Activated CD8-positive, alpha-beta T cell treated with anti-CD3 and anti-CD28 coated beads, Interleukin-2, amount 10 ng/mL, durations not matched to agents 7 days and 5 days (primary cell): ENCODE measurements at regions not wholly inside any gene's neighbourhood (a gene's known extent, or its start where the extent isn't known, plus 50 kb on each side); places are given as distances from the start of the nearest gene placed in this dataset.
"Not testable (repeated sequence)": the region's sequence is repeated elsewhere in the genome, so short reads cannot be mapped to it uniquely, and the experiment has no call there.

Source experiments
- ATAC-seq: fragments of 150-1000 bp; cut with Tn5 transposase; one replicate; pipeline ENCODE4 v1.10.0; 2021; ENCODE audit warnings: moderate library complexity
- CTCF ChIA-PET: fragments of 350-600 bp; sonication (Branson Sonifier 250); formaldehyde crosslinking; loops from one replicate; lab custom pipeline; 2021; ENCODE audit warnings: antibody characterized with exemption; lab: Charles Lee
- POLR2A ChIA-PET: fragments of 350-600 bp; sonication (Branson Sonifier 250); formaldehyde crosslinking; loops from one replicate; lab custom pipeline; 2021; ENCODE audit warnings: antibody characterized with exemption; lab: Charles Lee
- DNase-seq: peaks from one replicate; pipeline ENCODE4 v3.0.0-alpha.2; 2020
- H3K27ac Mint-ChIP-seq: one replicate; pipeline ENCODE4 v1.8.0; 2021; ENCODE audit warnings: mild to moderate bottlenecking, mixed read lengths
- H3K27me3 Mint-ChIP-seq: one replicate; pipeline ENCODE4 v1.8.0; 2021; ENCODE audit warnings: low read depth, mixed read lengths
- H3K36me3 Mint-ChIP-seq: one replicate; pipeline ENCODE4 v1.8.0; 2021; ENCODE audit warnings: low read depth, mixed read lengths
- H3K4me1 Mint-ChIP-seq: one replicate; pipeline ENCODE4 v1.8.0; 2021; ENCODE audit warnings: low read depth, mixed read lengths
- H3K4me3 Mint-ChIP-seq: one replicate; pipeline ENCODE4 v1.8.0; 2021; ENCODE audit warnings: mild to moderate bottlenecking, mixed read lengths
- H3K9me3 Mint-ChIP-seq: one replicate; pipeline ENCODE4 v1.8.0; 2022; ENCODE audit warnings: mixed read lengths; ENCODE audit not compliant: insufficient read depth

DNA sequence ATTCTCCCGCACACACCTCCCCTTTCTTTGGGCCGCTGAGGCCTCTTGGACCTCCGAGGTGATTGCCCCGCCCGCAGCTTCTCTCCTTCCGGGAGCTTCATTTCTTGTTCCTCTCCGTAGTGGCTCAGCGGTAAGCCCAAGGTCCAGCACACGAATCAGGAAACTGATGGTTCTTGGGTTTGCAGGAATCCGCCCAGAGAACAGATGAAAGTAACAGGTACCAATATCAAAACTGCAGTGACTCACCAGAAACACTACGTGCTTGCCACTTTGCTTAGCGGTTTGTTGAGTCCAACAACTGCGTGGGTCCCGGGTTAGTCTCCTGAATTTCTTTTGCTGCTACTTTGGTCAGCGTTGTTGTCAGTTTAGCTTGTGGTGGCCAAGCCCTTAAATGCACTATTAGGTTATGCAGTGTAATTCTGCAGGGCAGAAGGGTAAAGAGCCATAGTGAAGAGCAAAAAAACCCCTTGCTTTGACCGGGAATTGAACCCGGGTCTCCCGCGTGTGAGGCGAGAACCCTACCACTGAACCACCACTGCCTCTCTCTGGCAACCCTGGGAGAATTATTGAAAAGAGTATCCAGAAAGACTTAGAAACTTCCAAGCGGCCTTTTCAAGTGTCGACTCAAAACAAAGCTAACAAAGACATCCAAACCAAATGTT lies 74.2 kb upstream of the FCGR1A start:
- CTCF ChIA-PET, POLR2A ChIA-PET, H3K27me3 Mint-ChIP-seq, H3K9me3 Mint-ChIP-seq, H3K36me3 Mint-ChIP-seq, H3K4me1 Mint-ChIP-seq: not testable (repeated sequence)
- peak; percentile 73 for DNase-seq
- H3K27ac Mint-ChIP-seq, result peak overlapping the region; percentile 92
- peak; percentile 93 for ATAC-seq
- peak overlapping the region; percentile 63 for H3K4me3 Mint-ChIP-seq

DNA sequence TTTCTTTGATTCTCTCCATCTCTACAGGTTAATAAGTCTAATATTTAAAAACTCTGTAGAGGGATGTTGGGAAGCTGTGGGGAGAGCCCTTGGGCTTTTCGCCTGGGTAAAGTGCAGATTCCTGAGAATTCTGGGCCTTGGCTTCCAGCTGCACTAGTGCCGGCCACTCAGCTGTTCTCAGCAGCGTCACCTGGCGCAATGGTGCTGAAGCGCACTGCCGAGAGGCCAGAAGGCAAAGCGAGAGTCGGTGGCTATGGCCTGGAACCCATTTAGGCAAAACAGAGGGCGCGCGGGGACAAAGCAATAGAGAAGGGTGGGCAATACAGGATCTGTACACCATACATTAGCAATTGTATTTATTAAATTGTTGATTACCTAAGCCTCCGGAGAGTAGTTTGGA lies 70.8 kb upstream of the FCGR1A start:
- H3K27me3 Mint-ChIP-seq, H3K27ac Mint-ChIP-seq, ATAC-seq, H3K9me3 Mint-ChIP-seq, DNase-seq, H3K4me3 Mint-ChIP-seq, POLR2A ChIA-PET, H3K4me1 Mint-ChIP-seq, CTCF ChIA-PET, H3K36me3 Mint-ChIP-seq: not testable (repeated sequence)

DNA sequence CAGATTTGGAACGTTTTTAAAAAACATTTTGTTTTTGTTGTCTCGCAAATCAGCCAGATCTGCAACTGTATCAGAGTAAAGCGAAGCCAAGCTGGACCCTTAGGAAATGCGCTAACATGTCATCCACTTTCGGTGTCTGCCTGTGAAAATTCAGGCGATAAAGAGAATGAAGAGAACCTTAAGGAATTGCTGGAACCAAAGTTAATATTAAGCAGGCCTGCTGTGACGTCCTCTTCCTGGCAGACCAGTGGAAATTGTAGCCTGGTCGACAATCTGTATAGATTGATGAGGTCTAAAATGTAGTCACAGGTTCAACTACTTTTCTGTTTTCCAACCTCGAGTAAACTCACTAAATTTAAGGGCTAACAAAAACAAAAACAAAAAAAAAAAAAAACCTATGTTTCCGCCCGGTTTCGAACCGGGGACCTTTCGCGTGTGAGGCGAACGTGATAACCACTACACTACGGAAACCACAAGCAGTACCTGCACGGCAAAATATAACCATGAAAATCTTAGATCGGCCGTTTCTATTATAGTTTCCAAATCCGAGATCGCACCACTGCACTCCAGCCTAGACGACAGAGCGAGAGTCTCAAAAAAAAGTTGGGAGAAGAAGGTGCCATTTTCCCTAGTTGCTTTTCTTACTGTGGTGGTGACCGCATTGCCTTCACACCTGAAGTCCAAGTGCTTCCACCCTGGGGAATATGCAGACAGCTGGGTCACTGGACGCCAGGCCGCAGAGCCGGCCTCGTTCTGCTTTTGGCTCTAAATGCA lies 70.2 kb upstream of the FCGR1A start:
- CTCF ChIA-PET, H3K27me3 Mint-ChIP-seq, ATAC-seq, H3K4me3 Mint-ChIP-seq, POLR2A ChIA-PET, H3K9me3 Mint-ChIP-seq, H3K4me1 Mint-ChIP-seq, H3K36me3 Mint-ChIP-seq: not testable (repeated sequence)
- peak; percentile 50 for DNase-seq
- peak overlapping the region; percentile 46 for H3K27ac Mint-ChIP-seq

DNA sequence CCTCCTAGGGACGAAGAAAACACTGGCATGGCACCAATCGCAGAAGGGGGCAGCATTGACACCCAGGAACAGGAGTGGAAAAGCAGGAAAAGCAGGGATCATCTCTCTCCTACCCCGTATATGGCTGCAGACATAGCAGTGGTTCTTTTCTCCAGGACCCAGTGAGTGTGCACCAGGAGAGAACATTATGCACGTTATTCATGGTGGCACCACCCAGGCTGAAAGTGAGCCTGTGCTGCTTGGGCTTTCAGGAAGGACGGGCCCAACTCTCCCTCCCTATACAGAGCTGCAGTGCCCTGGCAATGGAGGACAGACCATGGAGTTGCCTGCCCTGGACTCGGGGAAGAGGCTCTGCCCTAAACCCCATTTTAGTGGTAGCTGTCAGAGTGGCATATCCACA lies 69.0 kb upstream of the FCGR1A start:
- H3K9me3 Mint-ChIP-seq, H3K27ac Mint-ChIP-seq, H3K4me1 Mint-ChIP-seq, H3K4me3 Mint-ChIP-seq, H3K36me3 Mint-ChIP-seq, H3K27me3 Mint-ChIP-seq, POLR2A ChIA-PET, DNase-seq, ATAC-seq, CTCF ChIA-PET: not testable (repeated sequence)

DNA sequence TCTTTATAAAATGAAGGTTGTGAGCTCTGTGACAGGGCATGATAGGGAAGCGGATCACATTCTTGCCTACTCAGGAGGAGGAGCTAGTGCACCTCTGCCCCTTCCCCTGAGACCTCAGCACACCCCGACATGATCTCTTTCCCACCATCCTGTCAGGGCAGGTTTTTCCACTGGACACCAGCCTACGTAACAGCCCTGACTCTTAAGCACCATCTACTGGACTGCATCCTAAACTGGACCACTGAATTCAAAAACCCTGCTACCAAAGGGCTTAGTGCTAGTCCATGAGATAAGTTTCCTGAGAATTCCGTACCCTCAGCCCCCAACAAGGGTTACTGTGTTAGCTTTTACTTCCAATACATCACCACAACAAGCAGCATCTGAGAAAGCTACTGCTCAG lies 68.5 kb upstream of the FCGR1A start:
- H3K27ac Mint-ChIP-seq, H3K4me3 Mint-ChIP-seq, H3K9me3 Mint-ChIP-seq, H3K27me3 Mint-ChIP-seq, ATAC-seq, CTCF ChIA-PET, H3K4me1 Mint-ChIP-seq, DNase-seq, POLR2A ChIA-PET, H3K36me3 Mint-ChIP-seq: not testable (repeated sequence)

DNA sequence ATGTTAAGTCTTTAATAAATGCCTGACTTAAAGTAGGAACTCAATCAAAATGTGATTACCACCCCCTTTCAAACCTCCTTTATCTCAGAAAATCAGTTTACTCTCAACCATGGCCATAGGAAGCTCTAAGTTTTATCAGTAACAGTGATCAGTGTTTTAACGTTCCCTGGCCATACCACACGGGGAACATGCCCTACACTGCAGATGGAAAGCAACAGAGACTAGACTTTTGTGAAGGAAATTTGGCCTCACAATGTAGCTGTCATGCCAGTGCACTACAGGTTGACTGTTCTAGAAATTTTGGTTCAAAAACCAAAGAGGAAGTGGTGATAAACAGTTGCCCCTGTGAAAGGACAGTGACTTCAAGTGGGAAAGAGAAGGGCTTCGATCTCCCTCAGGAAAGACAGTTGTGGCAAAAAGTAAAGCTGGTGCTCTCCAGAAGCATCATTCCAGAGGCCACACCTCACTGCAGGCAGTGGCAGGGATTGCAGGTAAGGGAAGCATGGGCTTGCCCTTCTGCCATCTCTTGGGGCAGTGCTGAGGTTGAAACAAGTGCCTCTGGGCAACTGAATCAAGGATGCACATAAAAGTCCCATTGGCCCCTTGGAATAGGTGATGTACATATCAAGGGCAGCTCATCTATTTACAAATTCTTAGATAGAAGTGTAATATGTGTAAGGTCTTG lies 57.7 kb upstream of the FCGR1A start:
- DNase-seq, H3K27ac Mint-ChIP-seq, CTCF ChIA-PET, H3K36me3 Mint-ChIP-seq, H3K9me3 Mint-ChIP-seq, H3K27me3 Mint-ChIP-seq, H3K4me3 Mint-ChIP-seq, POLR2A ChIA-PET, H3K4me1 Mint-ChIP-seq: not testable (repeated sequence)
- peak; percentile 23 for ATAC-seq

DNA sequence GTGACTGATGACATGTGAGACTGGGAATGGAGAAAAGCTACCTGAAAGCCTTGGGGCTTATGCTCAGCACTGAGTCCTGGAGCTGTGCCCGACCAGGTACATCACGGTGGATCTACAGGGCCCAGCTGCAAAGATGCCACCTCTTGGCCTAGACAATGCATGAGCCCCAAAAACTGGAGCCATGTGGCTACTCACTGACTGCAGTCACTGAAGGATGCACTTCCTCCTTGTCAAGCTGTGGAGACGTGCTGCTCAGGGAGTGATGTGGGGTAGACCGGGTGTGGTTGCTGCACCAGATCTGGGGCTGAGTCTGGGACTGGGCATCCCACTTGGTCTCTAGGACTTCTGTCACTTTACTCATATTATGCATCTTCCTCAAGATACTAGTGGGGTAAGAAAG lies 55.8 kb upstream of the FCGR1A start:
- DNase-seq, result peak; percentile 22
- H3K4me1 Mint-ChIP-seq, H3K4me3 Mint-ChIP-seq, H3K9me3 Mint-ChIP-seq, POLR2A ChIA-PET, CTCF ChIA-PET, H3K27ac Mint-ChIP-seq, H3K36me3 Mint-ChIP-seq, H3K27me3 Mint-ChIP-seq, ATAC-seq: not testable (repeated sequence)

DNA sequence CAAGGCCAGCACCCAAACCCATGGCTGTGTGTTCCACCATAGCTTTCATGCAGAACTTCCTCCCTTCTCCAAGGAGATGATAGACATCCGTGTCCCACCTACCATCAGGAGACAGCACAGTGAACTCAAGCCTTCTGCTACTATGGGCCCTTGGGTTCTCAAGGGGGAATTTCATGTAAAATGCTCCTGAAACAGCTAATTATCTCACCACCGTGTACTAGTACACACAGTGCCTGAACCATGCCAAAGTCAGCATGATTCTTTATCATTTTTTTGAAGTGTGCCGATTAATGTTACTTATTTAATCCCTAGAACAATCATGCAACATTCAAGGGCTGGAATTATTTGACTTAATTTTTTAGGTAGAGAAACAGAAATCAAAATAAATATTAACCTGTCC lies 53.9 kb upstream of the FCGR1A start:
- H3K27me3 Mint-ChIP-seq, H3K27ac Mint-ChIP-seq, H3K4me1 Mint-ChIP-seq, ATAC-seq, POLR2A ChIA-PET, H3K4me3 Mint-ChIP-seq, H3K9me3 Mint-ChIP-seq, DNase-seq, H3K36me3 Mint-ChIP-seq, CTCF ChIA-PET: not testable (repeated sequence)
